ENCODE measurements at regions not wholly inside any gene's neighbourhood (a gene's known extent, or its start where the extent isn't known, plus 50 kb on each side); places are given as distances from the start of the nearest gene placed in this dataset.

DNA sequence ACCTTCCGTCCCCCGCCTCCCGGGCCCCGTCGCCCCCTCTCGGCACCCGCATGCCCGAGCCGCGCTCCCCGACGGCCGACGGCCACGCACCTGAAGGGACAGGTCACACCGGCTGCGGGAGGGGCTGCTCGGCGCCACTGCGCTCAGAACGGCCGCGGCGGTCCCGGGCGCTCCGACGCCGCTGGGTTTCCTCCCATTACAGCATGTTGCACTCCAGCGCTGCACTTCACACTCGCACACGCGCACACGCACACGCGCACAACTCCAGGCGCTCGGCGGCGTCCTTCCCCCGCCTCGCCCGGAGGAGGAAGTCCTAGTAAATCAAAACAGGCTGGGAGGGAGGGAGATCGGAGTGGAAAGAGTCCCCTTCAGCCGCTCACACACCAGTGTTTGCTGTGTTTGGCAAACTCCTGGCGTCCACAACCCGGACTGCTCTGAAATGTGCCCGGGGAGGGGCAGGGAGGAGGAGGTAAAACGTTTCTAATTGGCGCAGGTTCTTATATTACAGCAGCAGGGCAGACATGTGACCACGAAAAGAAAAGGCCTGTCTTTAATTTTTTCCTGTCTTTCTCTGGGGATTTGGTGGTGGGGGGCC, 76.7 kb upstream of the VGLL4 start:
- ChIA-PET POLR2A (no interaction called here), CTCF (no interaction called here)
- peaks cover 19% of the 10 kb centered on the region for H3K4me1 ChIP-seq (ENCODE audit: control insufficient read depth, insufficient read depth, low read length)
- no peaks in the 10 kb centered on the region for H3K36me3 ChIP-seq (ENCODE audit: control insufficient read depth in 2 of 2, insufficient read depth in 1 of 2, low read length in 2 of 2)
- peak overlapping the region; percentile 88 for H3K27ac ChIP-seq (ENCODE audit: extremely low read depth, low read depth, low read length)
- no peaks in the 10 kb centered on the region for H3K9me3 ChIP-seq (ENCODE audit: control insufficient read depth, insufficient read depth, low read depth, low read length)
- H3K4me3 ChIP-seq (ENCODE audit: low read depth, low read length): peak overlapping the region; percentile 66
- peak; percentile 92 for TF ChIP-seq ZBTB17 (tag by site-specific recombination; IDR thresholded peaks at IDR 0.05)
- peak; percentile 77 for TF ChIP-seq ZNF501 (tag by site-specific recombination; IDR thresholded peaks at IDR 0.05)
- TF ChIP-seq KLF8 (tag by site-specific recombination; IDR thresholded peaks at IDR 0.05): peak; percentile 27
- peak; percentile 30; the same call in 1 of the 2 replicates for TF ChIP-seq ZSCAN30 (tag by site-specific recombination; IDR thresholded peaks at IDR 0.05)
- peak; percentile 49 for TF ChIP-seq SP7 (tag by site-specific recombination; IDR thresholded peaks at IDR 0.05)
- TF ChIP-seq ZNF660 (tag by site-specific recombination; IDR thresholded peaks at IDR 0.05): peak; percentile 33; the same call in 1 of the 2 replicates
- peak; percentile 73; the same call in 1 of the 2 replicates for TF ChIP-seq FEZF1 (tag by site-specific recombination; IDR thresholded peaks at IDR 0.05)
- TF ChIP-seq BCL11A (tag by site-specific recombination; IDR thresholded peaks at IDR 0.05; ENCODE audit: low read depth): no peak
- peak; percentile 78; the same call in 1 of the 2 replicates for TF ChIP-seq GFI1B (tag by site-specific recombination; IDR thresholded peaks at IDR 0.05)
- TF ChIP-seq SCRT1 (tag by site-specific recombination; IDR thresholded peaks at IDR 0.05; ENCODE audit: borderline replicate concordance): peak; percentile 16; the same call in 1 of the 2 replicates
- TF ChIP-seq, protein P1, sequence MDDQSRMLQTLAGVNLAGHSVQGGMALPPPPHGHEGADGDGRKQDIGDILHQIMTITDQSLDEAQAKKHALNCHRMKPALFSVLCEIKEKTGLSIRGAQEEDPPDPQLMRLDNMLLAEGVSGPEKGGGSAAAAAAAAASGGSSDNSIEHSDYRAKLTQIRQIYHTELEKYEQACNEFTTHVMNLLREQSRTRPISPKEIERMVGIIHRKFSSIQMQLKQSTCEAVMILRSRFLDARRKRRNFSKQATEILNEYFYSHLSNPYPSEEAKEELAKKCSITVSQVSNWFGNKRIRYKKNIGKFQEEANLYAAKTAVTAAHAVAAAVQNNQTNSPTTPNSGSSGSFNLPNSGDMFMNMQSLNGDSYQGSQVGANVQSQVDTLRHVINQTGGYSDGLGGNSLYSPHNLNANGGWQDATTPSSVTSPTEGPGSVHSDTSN (CRISPR knock-in tag; IDR thresholded peaks at IDR 0.05): no peak
- TF ChIP-seq ZNF658 (tag by site-specific recombination; IDR thresholded peaks at IDR 0.05): no peak
- peak; percentile 93 for TF ChIP-seq ZNF610 (tag by site-specific recombination; IDR thresholded peaks at IDR 0.05; ENCODE audit: borderline replicate concordance)
- TF ChIP-seq ZNF2 (tag by site-specific recombination; IDR thresholded peaks at IDR 0.05): peak; percentile 17
- peak; percentile 54 for TF ChIP-seq WT1 (tag by site-specific recombination; IDR thresholded peaks at IDR 0.05)
- TF ChIP-seq ZNF341 (tag by site-specific recombination; IDR thresholded peaks at IDR 0.05; ENCODE audit: low read depth): peak; percentile 3; the same call in 1 of the 2 replicates
- TF ChIP-seq GLIS1 (tag by site-specific recombination; IDR thresholded peaks at IDR 0.05): peak; percentile 29; the same call in 1 of the 2 replicates
- peak; percentile 31 for TF ChIP-seq ZEB2 (tag by site-specific recombination; IDR thresholded peaks at IDR 0.05)
- no peak for TF ChIP-seq SETDB1 (IDR thresholded peaks at IDR 0.05; ENCODE audit: insufficient read length, low read length)
- peak; percentile 88 for TF ChIP-seq MZF1 (tag by site-specific recombination; IDR thresholded peaks at IDR 0.05; ENCODE audit: borderline replicate concordance)
- no peak for TF ChIP-seq ZBTB7A (tag by site-specific recombination; IDR thresholded peaks at IDR 0.05; ENCODE audit: low read depth)
- TF ChIP-seq, protein P2, sequence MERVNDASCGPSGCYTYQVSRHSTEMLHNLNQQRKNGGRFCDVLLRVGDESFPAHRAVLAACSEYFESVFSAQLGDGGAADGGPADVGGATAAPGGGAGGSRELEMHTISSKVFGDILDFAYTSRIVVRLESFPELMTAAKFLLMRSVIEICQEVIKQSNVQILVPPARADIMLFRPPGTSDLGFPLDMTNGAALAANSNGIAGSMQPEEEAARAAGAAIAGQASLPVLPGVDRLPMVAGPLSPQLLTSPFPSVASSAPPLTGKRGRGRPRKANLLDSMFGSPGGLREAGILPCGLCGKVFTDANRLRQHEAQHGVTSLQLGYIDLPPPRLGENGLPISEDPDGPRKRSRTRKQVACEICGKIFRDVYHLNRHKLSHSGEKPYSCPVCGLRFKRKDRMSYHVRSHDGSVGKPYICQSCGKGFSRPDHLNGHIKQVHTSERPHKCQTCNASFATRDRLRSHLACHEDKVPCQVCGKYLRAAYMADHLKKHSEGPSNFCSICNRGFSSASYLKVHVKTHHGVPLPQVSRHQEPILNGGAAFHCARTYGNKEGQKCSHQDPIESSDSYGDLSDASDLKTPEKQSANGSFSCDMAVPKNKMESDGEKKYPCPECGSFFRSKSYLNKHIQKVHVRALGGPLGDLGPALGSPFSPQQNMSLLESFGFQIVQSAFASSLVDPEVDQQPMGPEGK (tag by site-specific recombination; IDR thresholded peaks at IDR 0.05): peak; percentile 60
- no peak for TF ChIP-seq ZNF571 (tag by site-specific recombination; IDR thresholded peaks at IDR 0.05)
- peak; percentile 40 for TF ChIP-seq IKZF3 (tag by site-specific recombination; IDR thresholded peaks at IDR 0.05)
- TF ChIP-seq ZFHX2 (tag by site-specific recombination; conservative IDR thresholded peaks at IDR 0.05): peak; percentile 11; the same call in 1 of the 2 replicates
- TF ChIP-seq, protein P3, sequence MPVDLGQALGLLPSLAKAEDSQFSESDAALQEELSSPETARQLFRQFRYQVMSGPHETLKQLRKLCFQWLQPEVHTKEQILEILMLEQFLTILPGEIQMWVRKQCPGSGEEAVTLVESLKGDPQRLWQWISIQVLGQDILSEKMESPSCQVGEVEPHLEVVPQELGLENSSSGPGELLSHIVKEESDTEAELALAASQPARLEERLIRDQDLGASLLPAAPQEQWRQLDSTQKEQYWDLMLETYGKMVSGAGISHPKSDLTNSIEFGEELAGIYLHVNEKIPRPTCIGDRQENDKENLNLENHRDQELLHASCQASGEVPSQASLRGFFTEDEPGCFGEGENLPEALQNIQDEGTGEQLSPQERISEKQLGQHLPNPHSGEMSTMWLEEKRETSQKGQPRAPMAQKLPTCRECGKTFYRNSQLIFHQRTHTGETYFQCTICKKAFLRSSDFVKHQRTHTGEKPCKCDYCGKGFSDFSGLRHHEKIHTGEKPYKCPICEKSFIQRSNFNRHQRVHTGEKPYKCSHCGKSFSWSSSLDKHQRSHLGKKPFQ (tag by site-specific recombination; IDR thresholded peaks at IDR 0.05): peak; percentile 98
- TF ChIP-seq ZNF558 (tag by site-specific recombination; IDR thresholded peaks at IDR 0.05): 0 out of 2 replicates have a peak, but pooled peaks have one; percentile 33
- peak; percentile 23; the same call in 1 of the 2 replicates for TF ChIP-seq GLIS2 (tag by site-specific recombination; IDR thresholded peaks at IDR 0.05)
- TF ChIP-seq, protein P4, sequence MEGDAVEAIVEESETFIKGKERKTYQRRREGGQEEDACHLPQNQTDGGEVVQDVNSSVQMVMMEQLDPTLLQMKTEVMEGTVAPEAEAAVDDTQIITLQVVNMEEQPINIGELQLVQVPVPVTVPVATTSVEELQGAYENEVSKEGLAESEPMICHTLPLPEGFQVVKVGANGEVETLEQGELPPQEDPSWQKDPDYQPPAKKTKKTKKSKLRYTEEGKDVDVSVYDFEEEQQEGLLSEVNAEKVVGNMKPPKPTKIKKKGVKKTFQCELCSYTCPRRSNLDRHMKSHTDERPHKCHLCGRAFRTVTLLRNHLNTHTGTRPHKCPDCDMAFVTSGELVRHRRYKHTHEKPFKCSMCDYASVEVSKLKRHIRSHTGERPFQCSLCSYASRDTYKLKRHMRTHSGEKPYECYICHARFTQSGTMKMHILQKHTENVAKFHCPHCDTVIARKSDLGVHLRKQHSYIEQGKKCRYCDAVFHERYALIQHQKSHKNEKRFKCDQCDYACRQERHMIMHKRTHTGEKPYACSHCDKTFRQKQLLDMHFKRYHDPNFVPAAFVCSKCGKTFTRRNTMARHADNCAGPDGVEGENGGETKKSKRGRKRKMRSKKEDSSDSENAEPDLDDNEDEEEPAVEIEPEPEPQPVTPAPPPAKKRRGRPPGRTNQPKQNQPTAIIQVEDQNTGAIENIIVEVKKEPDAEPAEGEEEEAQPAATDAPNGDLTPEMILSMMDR (tag by site-specific recombination; IDR thresholded peaks at IDR 0.05): no peak
